ENCODE measurements at regions not wholly inside any gene's neighbourhood (a gene's known extent, or its start where the extent isn't known, plus 50 kb on each side); places are given as distances from the start of the nearest gene placed in this dataset.

GRCh38 chr20:2244993-2245392 is 50.8 kb upstream of the TGM3 start:
- H3K4me3 ChIP-seq (ENCODE audit: low read length), result no peak overlapping the region
- TF ChIP-seq, protein P1, sequence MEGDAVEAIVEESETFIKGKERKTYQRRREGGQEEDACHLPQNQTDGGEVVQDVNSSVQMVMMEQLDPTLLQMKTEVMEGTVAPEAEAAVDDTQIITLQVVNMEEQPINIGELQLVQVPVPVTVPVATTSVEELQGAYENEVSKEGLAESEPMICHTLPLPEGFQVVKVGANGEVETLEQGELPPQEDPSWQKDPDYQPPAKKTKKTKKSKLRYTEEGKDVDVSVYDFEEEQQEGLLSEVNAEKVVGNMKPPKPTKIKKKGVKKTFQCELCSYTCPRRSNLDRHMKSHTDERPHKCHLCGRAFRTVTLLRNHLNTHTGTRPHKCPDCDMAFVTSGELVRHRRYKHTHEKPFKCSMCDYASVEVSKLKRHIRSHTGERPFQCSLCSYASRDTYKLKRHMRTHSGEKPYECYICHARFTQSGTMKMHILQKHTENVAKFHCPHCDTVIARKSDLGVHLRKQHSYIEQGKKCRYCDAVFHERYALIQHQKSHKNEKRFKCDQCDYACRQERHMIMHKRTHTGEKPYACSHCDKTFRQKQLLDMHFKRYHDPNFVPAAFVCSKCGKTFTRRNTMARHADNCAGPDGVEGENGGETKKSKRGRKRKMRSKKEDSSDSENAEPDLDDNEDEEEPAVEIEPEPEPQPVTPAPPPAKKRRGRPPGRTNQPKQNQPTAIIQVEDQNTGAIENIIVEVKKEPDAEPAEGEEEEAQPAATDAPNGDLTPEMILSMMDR (conservative IDR thresholded peaks at IDR 0.05; ENCODE audit: low read depth, low read length), result peak; percentile 6
- DNase-seq (ENCODE audit: low read depth), result no peak

DNA sequence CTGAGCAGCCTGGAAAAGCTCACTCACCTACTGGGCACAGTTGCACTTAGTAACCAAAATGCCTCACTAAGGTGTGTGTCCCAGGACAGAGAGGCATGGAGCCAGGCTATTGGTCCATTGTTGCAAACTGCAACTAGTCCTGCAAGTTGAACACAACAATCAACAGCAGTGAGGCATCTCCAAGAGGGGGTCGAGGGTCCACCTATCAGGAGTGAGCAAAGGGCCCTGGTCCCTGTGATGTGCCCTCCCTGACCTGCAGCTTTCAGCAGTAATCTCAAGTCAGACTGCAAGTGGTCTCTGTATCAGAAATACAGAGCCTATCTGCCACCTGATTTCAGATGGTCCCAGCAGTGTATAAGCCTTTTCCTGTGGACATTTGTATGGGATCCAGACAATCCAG is 50.2 kb upstream of the TGM3 start:
- TF ChIP-seq, protein P1 (conservative IDR thresholded peaks at IDR 0.05; ENCODE audit: low read depth, low read length), result no peak
- no peak overlapping the region for H3K4me3 ChIP-seq (ENCODE audit: low read length)
- no peak for DNase-seq (ENCODE audit: low read depth)

Measured in retinal pigment epithelial cell (primary cell).